ENCODE measurements at regions not wholly inside any gene's neighbourhood (a gene's known extent, or its start where the extent isn't known, plus 50 kb on each side); places are given as distances from the start of the nearest gene placed in this dataset.
"Not testable (repeated sequence)": the region's sequence is repeated elsewhere in the genome, so short reads cannot be mapped to it uniquely, and the experiment has no call there.

DNA sequence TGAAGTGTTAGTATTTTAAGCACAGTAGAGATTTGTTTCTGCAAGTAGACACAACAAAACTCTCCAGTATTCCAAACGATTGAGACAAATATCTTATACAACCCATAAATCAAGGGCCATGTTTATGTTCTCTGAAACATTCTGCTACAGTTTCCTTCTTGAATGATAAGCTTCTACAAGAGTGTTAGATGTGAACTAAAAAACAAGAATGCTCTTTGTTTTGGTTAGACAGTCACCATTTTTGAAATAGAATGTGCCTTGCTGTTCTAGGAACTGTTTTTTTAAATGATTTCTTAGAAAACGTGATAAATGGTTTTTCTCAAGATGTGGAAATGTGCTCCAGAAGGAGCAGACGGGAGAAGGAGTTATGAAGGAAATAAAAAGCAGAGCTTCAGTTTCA is 1656.3 kb upstream of the FLRT2 start:
- no peak for DNase-seq

DNA sequence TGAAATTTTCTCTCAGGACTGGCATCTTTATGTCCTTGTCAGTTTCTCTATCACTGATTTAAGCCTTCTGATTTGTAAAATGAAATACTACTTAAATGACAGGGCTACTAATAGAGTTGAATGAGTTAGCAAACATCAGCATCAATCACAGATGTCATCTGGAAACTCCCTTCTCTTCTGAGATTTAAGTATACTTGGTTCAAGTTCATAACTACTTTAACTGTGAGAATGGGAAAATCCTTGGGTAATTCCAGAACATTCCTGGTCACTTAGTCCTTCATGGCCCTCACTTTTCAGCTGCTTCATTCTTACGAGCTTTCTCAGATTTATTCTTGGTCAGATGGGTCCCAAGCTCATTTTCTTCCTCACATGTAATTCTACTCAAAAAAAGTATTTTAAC is 1655.3 kb upstream of the FLRT2 start:
- DNase-seq: no peak

DNA sequence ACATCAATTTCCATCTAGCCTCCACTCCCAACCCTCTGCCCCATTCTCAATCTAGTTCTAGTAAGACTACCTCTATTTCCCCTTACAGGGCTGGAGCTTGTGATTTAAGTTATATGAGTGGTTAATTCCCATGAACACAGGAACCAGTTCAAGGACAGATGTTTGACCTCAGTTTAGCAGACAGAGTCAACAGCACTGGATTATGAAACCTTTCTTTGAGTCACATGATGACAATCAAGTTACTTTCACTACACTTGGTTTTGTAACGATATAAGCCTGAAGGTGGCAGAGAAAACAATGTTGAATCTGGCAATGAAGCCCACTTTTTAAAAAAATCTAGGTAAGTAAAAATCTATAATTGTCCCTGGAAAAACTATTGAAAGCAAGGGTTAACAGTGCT is 1646.2 kb upstream of the FLRT2 start:
- no peak for DNase-seq

DNA sequence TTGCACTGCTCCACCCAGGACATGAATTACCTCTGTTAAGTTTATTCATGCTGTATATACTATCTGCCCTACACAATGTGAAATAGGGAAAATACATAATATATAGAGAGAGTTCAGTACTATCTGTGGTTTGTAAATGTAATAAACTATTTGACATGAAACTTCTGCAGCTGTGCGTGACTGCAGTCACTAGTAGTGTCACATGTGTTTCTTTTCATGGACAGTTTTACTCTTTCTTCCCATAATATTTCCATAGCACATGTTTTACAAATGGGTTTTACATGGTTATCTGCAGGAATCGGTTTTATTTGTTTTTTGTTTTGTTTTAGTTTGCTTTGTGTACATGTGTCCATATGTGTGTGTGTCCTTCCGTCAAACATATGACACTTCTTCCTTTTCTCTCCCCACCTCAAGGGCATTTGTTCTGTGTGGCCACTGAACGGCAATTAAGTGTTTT is 1644.1 kb upstream of the FLRT2 start:
- DNase-seq: no peak

DNA sequence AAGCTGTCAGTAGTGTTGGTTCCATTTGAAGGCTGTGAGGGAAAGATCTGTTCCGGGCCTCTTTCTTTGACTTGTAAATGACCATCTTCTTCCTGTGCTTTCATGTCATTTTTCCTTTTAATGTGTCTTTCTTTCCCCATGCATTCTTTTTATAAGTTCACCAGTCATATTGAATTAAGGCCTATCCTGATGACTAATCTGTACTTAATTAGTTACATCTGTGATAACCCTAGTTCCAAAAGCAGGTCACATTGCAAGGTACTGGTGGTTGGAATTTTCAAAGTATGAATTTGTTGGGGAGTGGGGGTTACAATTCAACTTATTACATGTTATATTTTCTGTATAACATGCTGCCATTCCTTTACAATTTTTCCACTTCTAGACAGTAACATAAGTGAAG is 1642.1 kb upstream of the FLRT2 start:
- no peak for DNase-seq

DNA sequence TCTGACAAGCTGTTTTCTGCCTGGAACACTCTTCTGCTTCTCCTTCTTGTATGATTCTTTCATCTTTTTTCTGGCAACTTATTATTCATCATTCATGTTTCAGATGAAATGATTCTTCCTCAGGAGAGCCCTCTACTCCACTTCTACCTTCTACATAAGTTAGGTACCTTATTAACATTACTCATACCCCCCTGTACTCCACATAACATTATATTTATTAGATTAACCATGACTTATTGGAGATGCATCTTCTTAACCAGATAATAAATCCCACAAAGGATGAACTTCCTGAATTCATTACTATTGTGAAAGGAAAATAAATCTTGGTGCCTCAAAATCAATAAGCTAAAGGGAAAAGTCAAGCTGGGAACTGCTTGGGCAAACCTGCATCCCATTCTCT is 1636.5 kb upstream of the FLRT2 start:
- DNase-seq: no peak

DNA sequence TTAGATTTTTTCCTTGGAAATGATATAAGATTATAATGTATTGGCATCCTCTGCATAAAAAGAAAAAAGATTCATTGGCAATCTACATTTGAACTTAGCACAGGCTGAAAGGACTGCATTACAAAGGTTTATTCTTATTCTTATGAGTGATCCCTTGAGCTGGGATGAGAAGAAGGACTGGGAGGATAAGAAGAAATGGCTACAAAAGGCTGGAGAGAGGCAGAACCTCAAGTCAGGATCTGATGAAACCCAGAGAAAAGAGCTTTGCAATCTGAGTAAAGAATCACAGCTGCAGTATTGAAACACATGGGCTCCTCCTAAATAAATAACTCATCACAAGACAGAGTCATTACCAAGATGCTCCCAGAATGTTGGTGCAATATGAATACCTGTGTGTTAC is 1635.4 kb upstream of the FLRT2 start:
- no peak for DNase-seq

DNA sequence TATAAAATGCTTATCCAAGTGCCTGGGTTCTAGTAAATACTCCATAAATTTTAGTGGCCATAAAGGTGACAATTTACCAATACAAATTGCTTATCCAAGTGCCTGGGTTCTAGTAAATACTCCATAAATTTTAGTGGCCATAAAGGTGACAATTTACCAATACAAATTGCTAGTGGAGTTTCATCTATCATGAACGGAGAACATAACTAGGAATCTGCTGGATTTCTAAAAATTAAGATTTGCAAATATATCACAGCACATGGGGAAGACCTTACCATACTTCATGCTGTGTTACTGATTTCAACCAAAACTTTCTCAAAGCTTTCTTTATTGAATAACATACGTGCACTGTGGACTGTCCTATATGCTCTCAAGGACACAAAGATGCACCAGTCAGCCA is 1631.4 kb upstream of the FLRT2 start:
- not testable (repeated sequence) for DNase-seq

DNA sequence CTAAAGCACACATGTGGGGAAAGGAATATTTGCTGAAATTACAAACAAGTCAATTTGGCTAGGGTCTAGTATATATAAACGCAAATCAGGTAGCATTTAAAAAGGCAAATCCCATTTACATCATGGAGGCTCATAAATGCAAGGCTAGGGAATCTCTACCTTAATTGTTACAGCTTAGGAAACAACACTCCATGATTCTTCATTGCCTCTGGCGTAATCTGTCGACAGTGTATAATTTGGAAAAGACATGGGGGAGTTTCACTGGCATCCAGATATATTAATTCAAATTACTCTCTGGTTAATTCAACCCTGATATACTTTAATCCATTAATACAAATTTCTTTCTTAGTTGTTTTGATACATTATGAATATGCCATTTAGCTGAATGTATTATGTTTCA is 1630.2 kb upstream of the FLRT2 start:
- no peak for DNase-seq

DNA sequence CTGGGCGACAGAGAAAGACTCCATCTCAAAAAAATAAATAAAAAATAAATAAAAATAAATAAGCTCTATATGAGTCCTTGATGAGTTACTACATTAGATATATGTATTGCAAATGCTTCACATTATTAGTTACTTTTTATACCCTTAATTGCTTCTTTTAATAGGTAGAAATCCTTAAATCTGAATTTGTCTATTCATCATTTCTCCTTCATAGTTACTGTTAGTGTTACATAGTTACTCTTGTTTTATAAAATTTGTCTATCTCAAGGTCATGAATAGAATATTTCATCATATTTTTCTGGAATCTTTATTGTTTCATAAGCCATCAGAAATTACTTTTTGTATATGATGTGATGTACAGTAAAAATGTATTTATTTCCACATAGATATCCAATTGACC is 1624.8 kb upstream of the FLRT2 start:
- no peak for DNase-seq

DNA sequence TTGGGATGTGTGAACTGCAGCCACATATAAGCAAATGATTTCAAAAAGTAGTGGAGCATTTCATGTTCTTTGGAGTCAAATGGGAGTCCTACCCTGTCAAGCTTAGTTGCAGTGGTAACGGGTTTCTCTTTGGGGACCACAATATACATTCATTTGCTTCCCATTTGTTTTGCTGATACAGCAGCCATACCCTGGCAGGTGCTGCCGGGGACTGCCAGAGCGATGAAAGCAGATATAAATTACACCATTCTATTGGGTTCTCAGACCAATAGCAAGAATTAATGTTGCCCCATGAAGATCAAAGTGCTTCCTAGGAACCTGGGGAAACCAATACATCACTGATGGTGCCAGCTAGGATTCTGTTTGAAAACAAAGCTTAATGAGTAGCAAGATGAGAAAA is 1621.5 kb upstream of the FLRT2 start:
- no peak for DNase-seq

DNA sequence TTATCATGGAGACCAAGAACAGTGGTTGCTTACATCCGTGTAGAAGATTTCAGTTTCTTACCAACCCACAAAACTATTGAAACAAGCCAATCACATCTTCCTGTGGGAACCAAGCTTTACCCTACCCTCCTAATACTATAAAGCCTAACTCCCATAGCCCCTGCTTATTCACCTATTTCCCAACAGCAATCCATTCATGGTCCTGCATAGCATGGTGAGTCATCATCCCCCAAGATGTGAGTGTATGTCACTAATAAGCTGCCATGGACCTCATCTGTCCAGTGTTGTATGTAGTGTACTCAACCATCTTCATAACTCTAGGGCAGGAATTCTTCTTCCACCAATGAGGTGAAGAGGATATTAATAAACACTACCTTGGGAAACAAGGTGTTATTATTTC is 1620.4 kb upstream of the FLRT2 start:
- DNase-seq: no peak

DNA sequence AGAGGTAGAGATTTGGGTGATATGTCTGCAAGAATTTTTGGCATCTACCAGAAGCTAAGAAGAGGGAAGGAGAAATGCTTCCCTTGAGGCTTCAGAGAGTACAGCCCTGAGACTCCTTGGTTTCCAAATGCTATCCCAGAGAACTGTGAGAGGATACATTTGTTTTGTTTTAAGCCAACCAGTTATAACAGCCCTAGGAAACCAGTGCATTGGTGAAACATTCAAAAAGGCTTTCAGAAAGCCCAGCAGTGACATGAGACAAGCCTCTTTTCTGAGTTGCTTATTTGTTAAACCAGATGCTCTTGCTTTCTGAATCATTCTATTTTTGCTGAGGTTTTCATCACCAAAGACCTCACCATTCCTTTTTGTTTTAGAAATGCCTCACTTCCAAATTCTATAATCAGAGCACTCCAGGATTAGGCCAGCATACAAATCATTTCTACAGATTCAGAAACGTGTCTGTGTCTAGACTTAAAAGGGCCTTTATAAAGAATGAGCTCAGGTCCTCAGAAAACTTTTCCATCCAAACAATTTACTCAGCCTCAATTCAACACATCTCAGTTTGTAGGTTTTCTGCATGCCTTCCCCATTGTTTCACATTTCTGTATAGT is 1617.8 kb upstream of the FLRT2 start:
- DNase-seq: no peak

DNA sequence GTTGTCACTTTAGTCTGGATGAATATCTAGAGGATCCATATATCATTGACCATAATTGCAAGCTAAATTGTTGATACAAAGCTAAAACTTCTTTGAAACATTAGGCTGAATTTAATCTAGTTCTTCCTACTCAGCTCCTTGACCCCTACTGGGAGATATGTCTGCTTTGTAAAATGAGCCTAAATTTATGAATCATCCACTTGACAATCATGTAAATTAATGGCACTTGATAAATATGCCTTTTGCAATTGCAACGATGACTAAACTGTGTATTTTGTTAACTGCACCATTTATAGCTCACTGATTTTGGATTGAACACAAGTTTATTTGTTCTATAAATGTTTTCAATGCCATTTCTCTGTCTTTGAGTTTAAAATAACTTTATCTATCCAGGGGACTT is 1616.5 kb upstream of the FLRT2 start:
- no peak for DNase-seq

DNA sequence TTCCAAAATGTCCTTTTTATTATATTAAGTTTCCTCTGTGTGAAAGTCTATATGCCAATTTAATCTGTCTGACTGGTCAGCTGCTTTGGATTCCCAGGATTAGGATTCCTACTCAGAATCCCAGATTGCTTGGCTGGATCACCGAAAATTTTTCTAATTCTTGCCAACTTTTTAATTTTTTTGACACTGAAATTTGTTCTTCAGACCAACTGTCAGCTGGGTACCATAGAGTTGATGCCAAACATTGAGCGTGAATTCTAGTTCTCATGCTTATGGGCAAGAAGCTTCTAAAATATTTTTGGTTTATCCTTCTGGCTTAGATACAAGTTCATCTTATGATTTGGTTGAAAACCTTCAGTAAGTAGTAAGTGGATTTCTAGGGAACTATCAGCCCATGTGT is 1611.4 kb upstream of the FLRT2 start:
- DNase-seq: no peak

DNA sequence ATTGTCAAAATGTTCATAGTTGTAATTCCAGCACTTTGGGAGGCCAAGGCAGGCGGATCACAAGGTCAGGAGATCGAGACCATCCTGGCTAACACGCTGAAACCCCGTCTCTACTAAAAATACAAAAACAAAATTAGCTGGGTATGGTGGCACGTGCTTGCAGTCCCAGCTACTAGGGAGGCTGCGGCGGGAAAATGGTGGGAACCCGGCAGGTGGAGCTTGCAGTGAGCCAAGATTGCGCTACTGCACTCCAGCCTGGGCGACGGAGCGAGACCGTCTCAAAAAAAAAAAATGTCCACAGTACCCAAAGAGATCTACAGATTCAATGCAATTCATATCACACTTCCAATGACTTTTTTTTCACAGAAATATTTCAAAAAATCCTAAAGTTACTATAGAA is 1610.3 kb upstream of the FLRT2 start:
- DNase-seq: not testable (repeated sequence)

DNA sequence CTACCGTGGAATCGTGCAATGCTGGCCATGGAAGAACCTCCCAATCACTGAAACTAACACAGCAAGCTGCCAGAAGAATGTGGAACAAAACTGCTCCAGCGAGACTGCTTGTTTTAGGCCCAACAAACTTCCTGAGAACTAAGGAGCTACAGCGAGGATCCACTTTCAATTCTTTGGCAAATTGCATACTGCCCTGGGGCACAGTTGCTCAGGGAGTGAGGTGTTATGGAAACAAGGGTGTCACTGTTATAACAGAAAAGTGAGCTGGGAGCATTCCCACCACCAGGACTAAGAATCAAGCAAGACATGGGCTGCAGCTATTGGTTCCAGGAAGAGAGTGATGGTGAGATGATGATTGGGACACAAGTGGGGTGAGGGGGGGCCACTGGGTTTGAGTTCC is 1606.1 kb upstream of the FLRT2 start:
- no peak for DNase-seq

DNA sequence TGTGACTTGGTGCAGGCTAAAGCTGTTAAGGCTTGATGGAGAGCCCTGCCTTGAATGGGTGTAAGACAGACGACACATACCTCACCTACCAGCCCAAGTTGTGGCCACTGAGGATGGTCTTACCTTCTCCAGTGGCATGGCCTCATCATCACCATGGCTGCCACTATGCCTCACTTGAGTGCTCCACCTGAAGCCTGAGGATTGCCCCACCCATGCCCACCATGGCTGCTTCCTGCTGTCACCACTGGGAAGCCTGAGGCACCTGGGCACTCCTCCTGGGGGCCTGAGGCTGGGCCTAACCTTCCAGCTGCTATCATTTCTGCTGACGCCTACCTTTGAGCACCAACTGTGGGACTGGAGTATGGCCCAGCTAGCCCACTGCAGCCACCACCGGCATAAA is 1605.7 kb upstream of the FLRT2 start:
- DNase-seq: no peak

DNA sequence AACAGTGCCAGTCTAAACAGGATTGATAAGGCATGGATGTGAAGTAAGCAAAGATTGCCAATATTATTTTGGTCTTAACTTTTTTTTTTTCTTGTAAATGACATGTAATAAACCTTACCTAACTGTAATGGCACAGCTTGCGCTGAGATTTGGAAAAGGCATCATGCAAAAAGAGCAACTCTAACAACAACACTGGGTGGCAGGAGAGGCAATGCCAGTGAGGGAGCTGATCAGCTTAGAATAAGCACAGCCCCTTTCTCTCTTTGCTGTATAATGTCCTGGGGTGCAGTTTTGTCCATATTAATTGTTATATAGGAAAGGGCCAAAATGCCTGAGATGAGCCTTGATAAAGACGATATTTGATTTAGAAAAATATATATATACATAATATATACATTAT is 1589.7 kb upstream of the FLRT2 start:
- no peak for DNase-seq

DNA sequence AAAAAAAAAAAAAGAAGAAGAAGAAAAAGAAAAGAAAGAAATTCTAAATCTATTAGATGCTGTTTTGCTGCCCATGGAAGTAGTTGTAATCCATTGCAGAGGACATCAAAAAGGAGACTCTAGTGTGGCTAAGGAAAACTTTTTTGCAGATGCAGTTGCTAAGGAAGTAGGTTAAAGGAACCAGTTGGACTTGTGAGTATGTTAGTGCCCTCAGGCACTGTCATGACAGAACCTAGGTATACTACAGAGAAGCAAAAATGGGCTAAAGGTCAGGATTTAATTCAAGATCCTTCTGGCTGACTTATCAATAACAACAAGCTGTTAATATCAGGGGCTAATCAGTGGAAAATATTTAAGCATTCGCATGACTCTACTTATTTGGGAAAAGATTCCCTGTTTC is 1571.6 kb upstream of the FLRT2 start:
- DNase-seq: no peak

DNA sequence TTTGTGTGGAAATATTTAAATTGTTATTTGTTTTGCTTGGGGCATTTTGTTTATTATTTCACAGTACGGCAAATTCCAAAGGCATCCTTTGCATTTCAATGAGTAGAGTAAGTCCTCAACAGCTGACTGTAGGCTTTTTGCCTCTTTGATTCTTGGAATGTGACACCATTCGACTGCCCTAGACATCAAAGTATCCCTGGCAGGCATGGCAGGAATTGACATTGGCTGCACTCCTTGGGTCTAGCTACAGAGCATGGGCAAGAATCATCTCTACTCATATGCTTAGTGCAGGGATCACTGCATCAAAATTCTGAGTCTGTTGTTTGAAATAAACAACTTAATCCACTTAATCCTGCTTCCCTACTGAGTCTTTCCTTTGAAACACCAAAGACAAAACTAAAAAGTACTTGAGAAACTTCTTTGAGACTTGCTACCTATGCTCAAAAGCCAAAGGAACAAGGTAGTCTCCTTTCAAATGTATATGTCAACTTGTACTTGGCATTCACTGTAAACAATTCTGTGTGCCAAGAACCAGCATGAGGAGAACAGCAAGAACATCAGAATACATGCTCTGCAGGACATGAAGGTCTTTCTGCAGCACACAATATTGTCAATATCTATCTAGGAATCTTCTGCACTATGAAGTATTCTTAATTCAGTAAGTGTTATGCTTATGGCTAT is 1569.0 kb upstream of the FLRT2 start:
- DNase-seq: no peak

DNA sequence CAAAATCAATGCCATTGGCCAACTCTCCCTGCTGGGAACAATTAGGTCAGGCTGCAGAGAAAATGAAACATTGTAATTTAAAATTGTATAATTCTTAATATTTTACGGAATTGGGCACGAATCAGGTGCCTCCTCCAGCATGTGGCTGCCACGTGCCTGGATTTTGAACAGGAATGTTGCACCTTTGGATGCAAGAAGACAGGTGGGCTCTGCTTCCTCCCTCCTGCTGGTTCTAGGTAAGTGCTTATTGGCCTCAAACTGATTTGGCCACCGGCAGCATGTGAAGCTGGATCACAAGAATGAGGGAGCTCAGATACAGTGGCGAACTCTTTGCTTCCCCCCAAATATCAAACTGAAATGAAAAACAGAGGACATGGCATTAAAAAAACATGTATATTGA is 1559.9 kb upstream of the FLRT2 start:
- no peak for DNase-seq

DNA sequence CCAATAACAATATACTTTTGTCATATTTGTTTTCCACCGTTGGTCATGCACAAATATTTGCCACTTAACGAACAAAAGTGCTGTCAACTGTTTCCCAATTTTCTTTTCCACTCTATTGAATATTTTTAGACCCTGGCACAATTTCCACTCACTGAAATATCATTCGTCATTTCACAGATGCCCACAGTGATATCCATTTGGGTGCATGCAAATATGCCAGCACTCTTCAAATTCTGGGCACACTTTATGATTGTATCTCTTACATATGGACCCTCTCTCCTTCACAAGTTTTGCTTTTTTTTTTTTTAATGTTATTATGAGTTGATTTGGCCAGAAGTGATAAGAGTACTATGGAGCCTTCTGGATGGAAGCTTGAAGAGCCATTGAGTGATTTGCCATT is 1557.3 kb upstream of the FLRT2 start:
- DNase-seq: no peak

DNA sequence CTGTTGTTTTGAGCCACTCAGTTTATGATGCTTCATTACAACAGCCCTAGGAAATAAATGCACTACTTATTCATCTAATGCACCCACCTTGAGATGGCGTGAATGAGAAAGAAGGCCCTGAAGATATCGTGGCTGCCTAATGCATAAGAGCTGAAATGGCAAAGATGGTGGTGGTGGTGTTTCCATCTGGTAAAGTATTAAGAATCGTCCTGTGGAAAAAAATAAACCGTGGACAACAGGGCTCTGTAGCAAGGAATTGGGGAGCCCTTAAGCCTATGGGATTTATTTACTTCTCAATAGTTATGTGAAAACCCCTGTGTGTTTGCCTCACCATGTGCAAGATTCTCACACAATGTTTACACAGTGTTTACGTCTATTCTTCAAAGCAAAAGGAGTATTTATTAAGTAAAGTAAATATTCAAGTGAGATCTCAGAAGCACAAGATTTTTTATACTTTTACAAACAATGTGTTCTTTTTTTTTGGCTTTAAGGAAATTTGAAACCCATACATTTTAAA is 1555.2 kb upstream of the FLRT2 start:
- no peak for DNase-seq

DNA sequence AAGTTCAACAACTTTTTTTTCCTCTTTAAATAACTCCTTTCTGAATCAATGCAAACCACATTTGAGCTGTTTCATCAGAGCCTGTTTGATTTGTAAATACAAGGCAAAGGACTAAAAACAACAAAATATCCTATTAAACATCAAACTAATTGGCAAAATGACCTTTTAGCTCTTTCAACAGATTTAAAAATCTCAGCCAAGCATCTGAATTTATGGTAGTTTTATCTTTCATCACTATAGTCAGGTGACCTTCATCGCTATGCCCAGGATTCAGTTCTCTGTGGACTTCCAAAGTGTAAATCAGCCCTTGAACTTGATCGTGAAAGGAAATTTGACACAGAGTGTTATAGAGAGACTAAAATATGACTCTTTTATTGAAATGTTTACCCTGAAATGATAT is 1554.5 kb upstream of the FLRT2 start:
- DNase-seq: no peak
